GM19193 (cell line): ENCODE measurements at regions not wholly inside any gene's neighbourhood (a gene's known extent, or its start where the extent isn't known, plus 50 kb on each side); places are given as distances from the start of the nearest gene placed in this dataset.

ENCODE experiments used
- POLR2A ChIP-seq: IDR thresholded peaks from 4 replicates; pipeline ENCODE4 v1.6.1; 2011; ENCODE audit not compliant: insufficient read depth, insufficient read length; ENCODE audit errors: extremely low read depth

GRCh38 chr10:21161090-21161625 is 264.0 kb upstream of the NEBL start:
- TF ChIP-seq POLR2A, result no peak

DNA sequence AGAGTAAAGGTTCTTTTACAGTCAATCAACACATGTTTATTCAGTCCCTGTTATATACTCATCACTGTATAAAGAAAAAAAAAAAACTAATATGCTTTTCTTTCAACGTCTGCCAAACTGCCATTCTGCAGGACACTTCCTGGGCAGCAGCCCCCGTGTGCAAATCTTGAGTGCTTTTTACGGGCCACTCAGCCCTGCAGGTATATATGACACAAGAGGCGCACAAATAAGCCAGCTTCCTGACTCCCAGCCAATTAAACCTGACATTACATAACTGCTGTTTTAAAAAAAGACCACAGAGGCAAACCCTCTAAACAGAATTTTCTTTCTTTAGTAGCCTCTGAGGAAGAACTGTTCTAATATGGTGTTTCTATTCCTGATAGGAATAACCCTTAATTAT is 263.0 kb upstream of the NEBL start:
- TF ChIP-seq POLR2A, result no peak

GRCh38 chr10:21159669-21160068 is 262.6 kb upstream of the NEBL start:
- no peak for TF ChIP-seq POLR2A

- no peak for TF ChIP-seq POLR2A
These were observed 261.2 kb upstream of the NEBL start for GRCh38 chr10:21158301-21158700.

DNA sequence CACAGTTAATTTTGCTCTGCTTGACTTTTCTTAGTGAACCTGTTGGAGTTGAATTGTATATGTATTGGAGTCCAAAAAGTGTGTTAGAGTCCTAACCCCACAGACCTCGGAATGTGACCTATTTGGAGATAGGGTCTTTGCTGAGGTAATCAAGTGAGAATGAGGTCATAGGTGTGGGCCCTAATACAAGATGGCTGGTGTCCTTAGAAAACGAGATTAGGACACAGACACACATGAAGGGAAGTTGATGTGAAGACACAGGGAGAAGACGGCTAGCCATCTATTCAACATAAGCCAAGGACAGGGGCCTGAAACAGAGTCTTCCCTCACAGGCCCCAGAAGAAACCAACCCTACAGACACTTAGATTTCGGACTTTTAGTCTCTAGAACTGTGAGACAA is 260.6 kb upstream of the NEBL start:
- TF ChIP-seq POLR2A, result no peak

- TF ChIP-seq POLR2A, result no peak
These were observed 253.1 kb upstream of the NEBL start for GRCh38 chr10:21150166-21150565.

DNA sequence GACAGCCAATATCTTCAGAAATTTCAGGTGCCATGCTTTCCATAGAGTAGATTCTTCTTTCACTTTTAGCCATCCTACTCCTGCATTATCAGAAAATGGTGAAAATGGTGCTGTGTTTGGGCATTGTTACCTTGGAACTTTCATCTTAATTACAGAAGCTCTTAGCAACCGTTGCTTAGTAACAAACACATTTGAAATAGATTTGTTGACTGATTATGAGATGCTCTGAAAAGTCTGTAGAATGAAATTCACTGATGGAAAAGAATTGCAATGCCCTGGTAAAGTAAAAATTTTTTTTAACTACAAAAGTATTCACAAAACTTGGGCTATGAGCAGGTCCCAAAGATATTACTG is 249.3 kb upstream of the NEBL start:
- TF ChIP-seq POLR2A, result no peak

DNA sequence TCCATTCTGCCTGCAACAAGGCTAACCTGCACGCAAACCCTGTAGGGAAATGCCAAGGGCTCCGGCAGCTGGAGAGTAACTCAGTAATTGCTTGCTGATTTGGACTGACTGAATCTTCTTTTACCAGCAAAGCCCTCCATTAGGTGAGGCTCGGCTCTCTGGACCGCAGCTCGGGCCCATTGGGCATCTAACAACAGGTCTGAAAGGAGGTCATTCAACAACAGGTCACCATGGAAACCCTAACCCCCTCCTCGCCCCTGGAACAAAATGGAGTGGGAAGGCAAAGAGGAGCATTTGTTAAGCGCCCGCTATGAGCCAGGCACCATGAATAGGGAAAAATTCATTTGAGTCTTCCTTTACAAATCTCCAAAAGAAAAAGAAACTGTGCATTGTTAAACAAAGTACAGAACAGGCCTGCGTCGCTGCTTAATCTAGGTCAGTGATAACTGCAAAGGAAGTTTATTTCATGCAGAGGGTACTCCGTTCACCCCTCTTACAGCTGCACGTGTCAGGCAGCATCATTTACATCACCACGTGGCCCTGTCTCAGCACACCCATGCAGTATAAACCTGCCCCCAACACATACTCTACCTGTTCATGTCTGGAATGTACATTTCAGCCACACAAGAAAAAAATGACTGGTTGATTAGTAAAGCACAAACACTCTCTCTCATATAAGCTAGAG is 248.8 kb upstream of the NEBL start:
- no peak for TF ChIP-seq POLR2A

GRCh38 chr10:21144047-21144446 is 246.9 kb upstream of the NEBL start:
- TF ChIP-seq POLR2A, result no peak

GRCh38 chr10:21141946-21142492 is 244.9 kb upstream of the NEBL start:
- TF ChIP-seq POLR2A, result no peak

DNA sequence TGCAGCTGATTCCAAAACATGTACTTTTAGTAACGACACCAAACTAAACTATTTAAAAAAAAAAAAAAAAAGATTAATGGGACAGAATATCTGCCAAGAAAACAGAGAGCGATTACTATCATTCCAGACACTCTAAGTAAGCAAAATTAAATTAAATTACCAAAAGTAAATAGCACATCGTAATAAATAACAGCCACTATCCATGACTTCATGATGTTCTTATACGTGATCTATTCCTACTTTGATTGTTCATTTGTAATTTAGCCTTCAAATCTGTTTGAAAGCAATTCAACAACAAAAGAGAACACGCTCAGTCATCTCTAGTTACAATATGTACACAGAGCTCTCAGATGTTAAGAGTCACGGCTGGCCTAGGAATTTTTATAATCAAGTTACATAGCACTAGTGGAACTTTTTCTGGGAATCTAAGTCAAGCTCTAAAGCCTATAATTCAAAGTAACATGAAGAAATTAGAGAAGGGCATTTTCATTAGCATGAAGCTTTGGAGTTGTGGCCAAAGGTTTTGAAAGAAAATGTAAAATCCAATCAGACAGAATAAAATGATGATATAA is 241.7 kb upstream of the NEBL start:
- TF ChIP-seq POLR2A, result no peak

- no peak for TF ChIP-seq POLR2A
These were observed 238.2 kb upstream of the NEBL start for GRCh38 chr10:21135023-21135931.

GRCh38 chr10:21134645-21135022 is 237.5 kb upstream of the NEBL start:
- TF ChIP-seq POLR2A, result no peak

- no peak for TF ChIP-seq POLR2A
These were observed 233.8 kb upstream of the NEBL start for GRCh38 chr10:21130683-21131442.

DNA sequence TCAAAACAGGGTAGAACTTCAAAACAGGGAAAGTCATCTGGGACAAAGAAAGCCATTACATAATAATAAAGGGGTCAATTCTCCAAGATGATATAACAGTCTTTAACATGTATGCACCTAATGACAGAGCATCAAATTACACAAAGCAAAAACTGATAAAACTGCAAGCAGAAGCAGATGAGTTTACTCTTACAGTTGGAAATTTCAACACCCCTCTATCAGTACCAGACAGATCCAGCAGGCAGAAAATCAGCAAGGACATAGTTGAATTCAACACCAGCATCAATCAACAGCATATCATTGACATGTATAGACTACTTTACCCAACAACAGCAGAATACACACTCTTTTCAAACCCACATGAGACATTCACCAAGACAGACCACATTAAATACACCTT is 233.0 kb upstream of the NEBL start:
- TF ChIP-seq POLR2A, result no peak
